RWPE2 (cell line): ENCODE measurements at regions not wholly inside any gene's neighbourhood (a gene's known extent, or its start where the extent isn't known, plus 50 kb on each side); places are given as distances from the start of the nearest gene placed in this dataset.

ENCODE experiments used
- ATAC-seq: fragments of 200-7000 bp; cut with Tn5 transposase; 3 replicates; pipeline ENCODE4 v1.9.1; 2021; ENCODE audit warnings: low read depth
- DNase-seq: peaks from one replicate; pipeline ENCODE4 v3.0.0-alpha.2; 2020; ENCODE audit warnings: low spot score
- H3K27ac ChIP-seq: fragments of 450-650 bp; 2 replicates; pipeline ENCODE4 v1.5.1; 2017; ENCODE audit warnings: mild to moderate bottlenecking; ENCODE audit not compliant: poor library complexity, severe bottlenecking
- H3K27me3 ChIP-seq: fragments of 250-450 bp; sonication (Bioruptor Pico); 2 replicates; pipeline ENCODE4 v1.5.1; 2021; ENCODE audit warnings: mild to moderate bottlenecking, moderate library complexity; ENCODE audit not compliant: insufficient read depth, poor library complexity, severe bottlenecking
- H3K36me3 ChIP-seq: fragments of 250-450 bp; sonication (Bioruptor Pico); 2 replicates; pipeline ENCODE4 v1.5.1; 2020; ENCODE audit warnings: low read depth, mild to moderate bottlenecking, moderate library complexity
- H3K4me1 ChIP-seq: fragments of 250-450 bp; sonication (Bioruptor Pico); 2 replicates; pipeline ENCODE4 v1.5.1; 2021; ENCODE audit warnings: mild to moderate bottlenecking, moderate library complexity; ENCODE audit not compliant: insufficient read depth, poor library complexity, severe bottlenecking
- H3K4me3 ChIP-seq: fragments of 250-450 bp; sonication (Bioruptor Pico); 2 replicates; pipeline ENCODE4 v1.5.1; 2021; ENCODE audit warnings: mild to moderate bottlenecking, moderate library complexity; ENCODE audit not compliant: severe bottlenecking
- H3K9me3 ChIP-seq: fragments of 250-450 bp; sonication (Bioruptor Pico); 2 replicates; pipeline ENCODE4 v1.5.1; 2021; ENCODE audit warnings: mild to moderate bottlenecking, moderate library complexity; ENCODE audit not compliant: severe bottlenecking
- TF ChIP-seq, protein P1 (sequence below): fragments of 450-650 bp; IDR thresholded peaks from one replicate; pipeline ENCODE4 v1.5.1; 2017; ENCODE audit warnings: mild to moderate bottlenecking, moderate library complexity; ENCODE audit not compliant: poor library complexity, severe bottlenecking

- no peaks in the 10 kb centered on the region for H3K36me3 ChIP-seq
- H3K9me3 ChIP-seq, result no peaks in the 10 kb centered on the region
- DNase-seq, result no peak
- no peaks in the 10 kb centered on the region for H3K4me1 ChIP-seq
- TF ChIP-seq, protein P1, sequence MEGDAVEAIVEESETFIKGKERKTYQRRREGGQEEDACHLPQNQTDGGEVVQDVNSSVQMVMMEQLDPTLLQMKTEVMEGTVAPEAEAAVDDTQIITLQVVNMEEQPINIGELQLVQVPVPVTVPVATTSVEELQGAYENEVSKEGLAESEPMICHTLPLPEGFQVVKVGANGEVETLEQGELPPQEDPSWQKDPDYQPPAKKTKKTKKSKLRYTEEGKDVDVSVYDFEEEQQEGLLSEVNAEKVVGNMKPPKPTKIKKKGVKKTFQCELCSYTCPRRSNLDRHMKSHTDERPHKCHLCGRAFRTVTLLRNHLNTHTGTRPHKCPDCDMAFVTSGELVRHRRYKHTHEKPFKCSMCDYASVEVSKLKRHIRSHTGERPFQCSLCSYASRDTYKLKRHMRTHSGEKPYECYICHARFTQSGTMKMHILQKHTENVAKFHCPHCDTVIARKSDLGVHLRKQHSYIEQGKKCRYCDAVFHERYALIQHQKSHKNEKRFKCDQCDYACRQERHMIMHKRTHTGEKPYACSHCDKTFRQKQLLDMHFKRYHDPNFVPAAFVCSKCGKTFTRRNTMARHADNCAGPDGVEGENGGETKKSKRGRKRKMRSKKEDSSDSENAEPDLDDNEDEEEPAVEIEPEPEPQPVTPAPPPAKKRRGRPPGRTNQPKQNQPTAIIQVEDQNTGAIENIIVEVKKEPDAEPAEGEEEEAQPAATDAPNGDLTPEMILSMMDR, result no peak
- ATAC-seq, result no peak
- H3K27me3 ChIP-seq, result no peaks in the 10 kb centered on the region
- H3K4me3 ChIP-seq, result no peak overlapping the region
- H3K27ac ChIP-seq, result no peak overlapping the region
Measured at GRCh38 chr2:23219666-23220065, 165.3 kb upstream of the KLHL29 start.

GRCh38 chr2:23220513-23221094 lies 164.4 kb upstream of the KLHL29 start:
- TF ChIP-seq, protein P1, result no peak
- Histone ChIP-seq H3K4me3 (no peak overlapping the region), H3K27ac (no peak overlapping the region), H3K36me3 (no peaks in the 10 kb centered on the region), H3K27me3 (no peaks in the 10 kb centered on the region), H3K4me1 (no peaks in the 10 kb centered on the region), H3K9me3 (no peaks in the 10 kb centered on the region)
- no peak for DNase-seq
- no peak for ATAC-seq

GRCh38 chr2:23221236-23221635 lies 163.7 kb upstream of the KLHL29 start:
- no peaks in the 10 kb centered on the region for H3K27me3 ChIP-seq
- DNase-seq, result no peak
- no peaks in the 10 kb centered on the region for H3K36me3 ChIP-seq
- no peaks in the 10 kb centered on the region for H3K4me1 ChIP-seq
- H3K27ac ChIP-seq, result no peak overlapping the region
- no peaks in the 10 kb centered on the region for H3K9me3 ChIP-seq
- TF ChIP-seq, protein P1, result no peak
- ATAC-seq, result no peak
- H3K4me3 ChIP-seq, result no peak overlapping the region

- Histone ChIP-seq H3K36me3 (no peaks in the 10 kb centered on the region), H3K4me3 (no peak overlapping the region), H3K9me3 (no peaks in the 10 kb centered on the region), H3K27ac (no peak overlapping the region), H3K27me3 (no peaks in the 10 kb centered on the region), H3K4me1 (no peaks in the 10 kb centered on the region)
- no peak for ATAC-seq
- no peak for DNase-seq
- TF ChIP-seq, protein P1, result no peak
Measured at GRCh38 chr2:23221901-23222300, 163.1 kb upstream of the KLHL29 start.

DNA sequence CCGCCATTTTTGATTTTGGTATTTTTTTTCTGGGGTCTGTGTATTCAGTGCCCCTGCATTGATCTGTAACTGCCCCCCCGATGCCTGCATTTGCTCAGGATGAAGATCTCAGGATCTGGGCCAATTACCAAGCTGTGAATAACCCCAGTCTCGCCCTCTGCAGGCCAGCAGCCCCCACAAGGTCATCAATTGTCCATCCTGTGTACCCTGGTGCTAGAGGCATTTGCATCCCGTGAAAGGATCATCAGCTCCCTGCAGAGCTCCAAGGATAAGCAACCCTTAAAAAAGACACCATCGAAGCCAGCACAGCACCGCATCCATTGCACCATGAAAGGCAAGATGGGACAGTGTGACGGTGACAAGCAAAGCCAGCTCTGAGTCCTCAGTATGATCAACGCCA lies 154.1 kb upstream of the KLHL29 start:
- H3K4me1 ChIP-seq, result no peaks in the 10 kb centered on the region
- H3K36me3 ChIP-seq, result no peaks in the 10 kb centered on the region
- TF ChIP-seq, protein P1, result no peak
- no peaks in the 10 kb centered on the region for H3K9me3 ChIP-seq
- H3K4me3 ChIP-seq, result no peak overlapping the region
- H3K27me3 ChIP-seq, result no peaks in the 10 kb centered on the region
- no peak for ATAC-seq
- no peak overlapping the region for H3K27ac ChIP-seq
- DNase-seq, result no peak
